ENCODE measurements at regions not wholly inside any gene's neighbourhood (a gene's known extent, or its start where the extent isn't known, plus 50 kb on each side); places are given as distances from the start of the nearest gene placed in this dataset.

- Mint-ChIP-seq H3K27me3 (no peaks in the 10 kb centered on the region), H3K9me3 (peaks cover 0 to 16% of the 10 kb centered on the region in 2 donors), H3K4me3 (no peak overlapping the region), H3K36me3 (ENCODE audit: insufficient read depth) (no peaks in the 10 kb centered on the region), H3K4me1 (ENCODE audit: low read depth in 2 of 2) (no peaks in the 10 kb centered on the region), H3K27ac (no peak overlapping the region)
- no peak for ATAC-seq (replicated peaks)
- DNase-seq = no peak
Measured at GRCh38 chr13:47330031-47330430, 433.2 kb upstream of the HTR2A start.

GRCh38 chr13:47327861-47328260, 431.0 kb upstream of the HTR2A start:
- no peaks in the 10 kb centered on the region for H3K27me3 Mint-ChIP-seq
- no peak for ATAC-seq (replicated peaks)
- H3K9me3 Mint-ChIP-seq = peaks cover 0 to 24% of the 10 kb centered on the region in 2 donors
- H3K4me3 Mint-ChIP-seq = no peak overlapping the region
- DNase-seq = no peak
- H3K36me3 Mint-ChIP-seq (ENCODE audit: insufficient read depth) = no peaks in the 10 kb centered on the region
- H3K27ac Mint-ChIP-seq = no peak overlapping the region
- no peaks in the 10 kb centered on the region for H3K4me1 Mint-ChIP-seq (ENCODE audit: low read depth in 2 of 2)

DNA sequence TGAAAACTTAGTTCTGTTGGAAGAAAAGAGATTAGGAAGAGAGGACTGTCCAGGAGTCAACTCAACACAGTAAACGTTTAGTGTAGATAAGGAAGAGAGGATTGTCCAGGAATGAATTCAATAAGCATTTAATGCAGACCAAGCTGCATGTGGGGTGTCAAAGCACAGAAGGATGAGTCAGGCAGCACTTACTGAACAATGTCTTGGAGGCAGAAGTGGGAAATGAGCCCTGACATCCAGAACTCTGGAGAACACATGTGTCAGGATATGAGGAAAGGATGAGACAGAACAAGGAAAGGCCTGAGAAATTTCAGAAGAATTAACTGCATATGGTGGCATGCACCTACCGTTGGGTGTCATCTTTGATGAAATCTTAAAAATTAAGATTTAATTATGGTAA, 429.2 kb upstream of the HTR2A start:
- Mint-ChIP-seq H3K27ac (no peak overlapping the region), H3K27me3 (no peaks in the 10 kb centered on the region), H3K4me1 (ENCODE audit: low read depth in 2 of 2) (no peaks in the 10 kb centered on the region), H3K36me3 (ENCODE audit: insufficient read depth) (no peaks in the 10 kb centered on the region), H3K9me3 (peaks cover 0 to 24% of the 10 kb centered on the region in 2 donors), H3K4me3 (no peak overlapping the region)
- DNase-seq (no peak), ATAC-seq (replicated peaks) (no peak)

GRCh38 chr13:47317356-47317755, 420.5 kb upstream of the HTR2A start:
- DNase-seq = no peak
- Mint-ChIP-seq H3K4me1 (ENCODE audit: low read depth in 2 of 2) (no peaks in the 10 kb centered on the region), H3K36me3 (ENCODE audit: insufficient read depth) (no peaks in the 10 kb centered on the region), H3K9me3 (no peaks in the 10 kb centered on the region), H3K27ac (no peak overlapping the region), H3K4me3 (no peak overlapping the region), H3K27me3 (no peaks in the 10 kb centered on the region)
- ATAC-seq (replicated peaks) = no peak

DNA sequence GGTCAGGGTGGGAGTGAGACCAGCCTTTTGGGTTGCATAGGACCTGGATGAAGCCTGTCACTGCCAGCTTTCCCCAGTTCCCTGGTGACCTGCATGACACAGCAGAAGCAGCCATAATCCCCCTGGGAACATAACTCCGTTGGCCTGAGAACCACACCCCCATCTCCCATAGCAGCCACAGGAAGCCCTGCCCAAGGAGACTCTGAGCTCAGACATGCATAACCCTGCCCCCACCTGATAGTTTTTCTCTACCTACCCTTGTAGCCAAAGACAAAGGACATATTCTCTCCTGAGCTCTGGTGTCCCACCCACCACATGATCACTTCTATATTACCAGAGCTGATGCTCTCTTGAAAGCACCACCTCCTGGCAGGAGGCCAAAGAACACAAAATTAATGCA, 413.5 kb upstream of the HTR2A start:
- no peak overlapping the region for H3K4me3 Mint-ChIP-seq
- H3K27me3 Mint-ChIP-seq = no peaks in the 10 kb centered on the region
- no peaks in the 10 kb centered on the region for H3K4me1 Mint-ChIP-seq (ENCODE audit: low read depth in 2 of 2)
- DNase-seq (no peak), ATAC-seq (replicated peaks) (no peak)
- H3K36me3 Mint-ChIP-seq (ENCODE audit: insufficient read depth) = no peaks in the 10 kb centered on the region
- H3K9me3 Mint-ChIP-seq = no peaks in the 10 kb centered on the region
- H3K27ac Mint-ChIP-seq = no peak overlapping the region

DNA sequence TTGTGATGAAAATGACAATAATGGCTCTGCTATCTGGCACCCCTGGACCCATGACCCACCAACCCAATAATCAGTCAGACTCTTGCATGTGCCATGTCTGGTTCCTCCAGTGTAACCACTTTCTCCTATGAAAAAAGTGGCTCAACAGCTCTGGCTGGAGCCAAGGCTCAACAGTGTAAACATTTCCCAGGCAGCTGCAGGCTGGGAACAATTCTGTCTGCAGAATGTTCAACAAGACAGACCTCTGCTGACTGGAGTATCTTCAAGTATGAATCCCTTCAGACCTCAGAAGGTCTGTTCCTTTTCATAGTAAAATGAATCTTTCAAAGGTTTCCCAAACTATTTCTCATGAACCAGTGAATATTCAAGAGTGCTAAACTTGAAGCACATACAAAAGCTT, 410.1 kb upstream of the HTR2A start:
- H3K9me3 Mint-ChIP-seq = no peaks in the 10 kb centered on the region
- H3K36me3 Mint-ChIP-seq (ENCODE audit: insufficient read depth) = no peaks in the 10 kb centered on the region
- DNase-seq (no peak), ATAC-seq (replicated peaks) (no peak)
- H3K4me3 Mint-ChIP-seq = no peak overlapping the region
- H3K4me1 Mint-ChIP-seq (ENCODE audit: low read depth in 2 of 2) = no peaks in the 10 kb centered on the region
- H3K27ac Mint-ChIP-seq = no peak overlapping the region
- no peaks in the 10 kb centered on the region for H3K27me3 Mint-ChIP-seq

GRCh38 chr13:47303626-47304025, 406.8 kb upstream of the HTR2A start:
- H3K36me3 Mint-ChIP-seq (ENCODE audit: insufficient read depth) = no peaks in the 10 kb centered on the region
- H3K27ac Mint-ChIP-seq = no peak overlapping the region
- ATAC-seq (replicated peaks) (no peak), DNase-seq (no peak)
- H3K9me3 Mint-ChIP-seq = peaks cover 0 to 2% of the 10 kb centered on the region in 2 donors
- no peaks in the 10 kb centered on the region for H3K27me3 Mint-ChIP-seq
- H3K4me3 Mint-ChIP-seq = no peak overlapping the region
- H3K4me1 Mint-ChIP-seq (ENCODE audit: low read depth in 2 of 2) = no peaks in the 10 kb centered on the region

DNA sequence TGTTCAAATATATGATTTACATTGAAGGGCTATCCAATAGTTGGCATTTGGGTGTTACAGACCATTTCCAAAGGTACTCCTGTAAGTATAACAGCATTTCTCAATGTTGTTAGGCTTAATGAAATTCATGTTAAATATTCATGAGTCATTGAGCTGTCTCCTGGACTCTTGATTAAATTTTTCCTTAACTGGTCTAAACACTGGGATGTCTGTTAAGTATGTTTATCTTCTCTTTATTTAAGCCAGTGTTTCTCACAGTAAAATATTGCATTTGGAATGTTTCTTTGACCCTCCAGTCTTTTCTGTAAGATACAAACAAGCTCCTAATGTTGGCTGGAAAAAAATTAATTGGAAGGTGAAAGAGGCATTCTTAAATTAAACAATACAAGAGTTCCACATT, 402.5 kb upstream of the HTR2A start:
- Mint-ChIP-seq H3K27ac (no peak overlapping the region), H3K4me3 (no peak overlapping the region), H3K36me3 (ENCODE audit: insufficient read depth) (no peaks in the 10 kb centered on the region), H3K4me1 (ENCODE audit: low read depth in 2 of 2) (no peaks in the 10 kb centered on the region), H3K9me3 (peaks cover 0 to 4% of the 10 kb centered on the region in 2 donors), H3K27me3 (no peaks in the 10 kb centered on the region)
- no peak for DNase-seq
- ATAC-seq (replicated peaks) = no peak

- no peak for ATAC-seq (replicated peaks)
- H3K36me3 Mint-ChIP-seq (ENCODE audit: insufficient read depth) = no peaks in the 10 kb centered on the region
Measured at GRCh38 chr13:47298506-47298905, 401.7 kb upstream of the HTR2A start.

DNA sequence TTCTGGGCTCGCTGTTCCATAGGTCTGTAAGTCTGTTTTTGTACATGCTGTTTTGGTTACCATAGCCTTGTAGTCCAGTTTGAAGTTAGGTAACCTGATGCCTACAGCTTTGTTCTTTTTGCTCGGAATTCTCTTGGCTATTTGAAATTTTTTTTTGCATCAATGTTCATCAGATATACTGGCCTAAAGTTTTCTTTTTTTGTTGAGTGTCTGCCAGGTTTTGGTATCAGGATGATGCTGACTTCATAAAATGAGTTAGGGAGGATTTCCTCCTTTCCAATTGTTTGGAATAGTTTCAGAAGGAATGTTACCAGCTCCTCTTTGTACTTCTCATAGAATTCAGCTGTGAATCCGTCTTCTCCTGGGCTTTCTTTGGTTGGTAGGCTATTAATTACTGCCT, 397.8 kb upstream of the HTR2A start:
- ATAC-seq (replicated peaks) (no peak), DNase-seq (no peak)
- H3K4me1 Mint-ChIP-seq (ENCODE audit: low read depth in 2 of 2) = no peaks in the 10 kb centered on the region
- no peaks in the 10 kb centered on the region for H3K36me3 Mint-ChIP-seq (ENCODE audit: insufficient read depth)
- H3K27ac Mint-ChIP-seq = no peak overlapping the region
- peaks cover 0 to 3% of the 10 kb centered on the region in 2 donors for H3K9me3 Mint-ChIP-seq
- no peaks in the 10 kb centered on the region for H3K27me3 Mint-ChIP-seq
- H3K4me3 Mint-ChIP-seq = no peak overlapping the region

More at GRCh38 chr13:47298506-47298905, 401.7 kb upstream of the HTR2A start:
- H3K4me3 Mint-ChIP-seq = no peak overlapping the region
- no peak for DNase-seq
- H3K9me3 Mint-ChIP-seq = peaks cover 0 to 4% of the 10 kb centered on the region in 2 donors
- H3K4me1 Mint-ChIP-seq (ENCODE audit: low read depth in 2 of 2) = no peaks in the 10 kb centered on the region
- H3K27me3 Mint-ChIP-seq = no peaks in the 10 kb centered on the region
- no peak overlapping the region for H3K27ac Mint-ChIP-seq

GRCh38 chr13:47291107-47291656, 394.3 kb upstream of the HTR2A start:
- no peaks in the 10 kb centered on the region for H3K27me3 Mint-ChIP-seq
- no peak overlapping the region for H3K4me3 Mint-ChIP-seq
- H3K4me1 Mint-ChIP-seq (ENCODE audit: low read depth in 2 of 2) = no peaks in the 10 kb centered on the region
- ATAC-seq (replicated peaks) (no peak), DNase-seq (no peak)
- peaks cover 0 to 3% of the 10 kb centered on the region in 2 donors for H3K9me3 Mint-ChIP-seq
- H3K36me3 Mint-ChIP-seq (ENCODE audit: insufficient read depth) = no peaks in the 10 kb centered on the region
- H3K27ac Mint-ChIP-seq = no peak overlapping the region

DNA sequence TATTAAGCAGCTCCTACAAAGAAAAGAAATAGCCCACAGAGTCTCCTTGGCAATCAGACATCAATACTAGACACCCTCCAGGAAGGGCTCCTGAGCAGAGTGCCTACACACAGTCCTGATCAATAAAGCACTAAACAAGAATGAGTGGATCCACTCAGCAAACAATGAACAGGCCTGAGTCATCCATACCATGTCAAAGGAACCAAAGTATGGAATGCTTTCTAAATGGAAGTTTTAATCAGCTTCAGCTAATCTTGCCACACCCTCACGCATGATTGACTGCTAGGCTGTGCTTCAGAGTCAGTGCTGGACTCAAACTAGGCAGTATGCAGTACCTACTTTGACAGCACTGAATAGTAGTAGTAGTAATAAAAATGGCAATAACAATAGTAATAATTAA, 392.7 kb upstream of the HTR2A start:
- Mint-ChIP-seq H3K4me1 (ENCODE audit: low read depth in 2 of 2) (no peaks in the 10 kb centered on the region), H3K27ac (no peak overlapping the region), H3K9me3 (peaks cover 0 to 1% of the 10 kb centered on the region in 2 donors), H3K4me3 (no peak overlapping the region), H3K27me3 (no peaks in the 10 kb centered on the region), H3K36me3 (ENCODE audit: insufficient read depth) (no peaks in the 10 kb centered on the region)
- no peak for DNase-seq
- ATAC-seq (replicated peaks) = no peak

DNA sequence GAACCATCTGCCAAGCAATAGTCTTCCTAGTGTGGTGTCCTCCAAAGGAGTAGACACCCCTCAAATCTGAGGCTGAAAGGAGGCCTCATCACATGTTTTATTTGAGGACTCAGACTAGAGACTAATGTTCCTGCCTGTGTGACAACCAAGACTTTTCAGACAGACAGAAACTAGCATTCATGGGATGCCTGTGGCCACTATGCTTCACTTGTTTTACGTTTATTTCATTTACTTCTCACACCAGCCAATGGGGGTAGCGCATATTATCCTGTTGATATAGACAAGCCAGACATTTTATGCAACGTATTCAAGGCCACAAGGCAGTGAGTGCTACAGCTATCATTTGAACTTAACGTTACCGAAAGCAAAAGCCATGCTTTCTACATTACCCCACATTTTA, 391.7 kb upstream of the HTR2A start:
- Mint-ChIP-seq H3K4me1 (ENCODE audit: low read depth in 2 of 2) (no peaks in the 10 kb centered on the region), H3K36me3 (ENCODE audit: insufficient read depth) (no peaks in the 10 kb centered on the region), H3K4me3 (no peak overlapping the region), H3K9me3 (peaks cover 0 to 1% of the 10 kb centered on the region in 2 donors), H3K27ac (no peak overlapping the region), H3K27me3 (no peaks in the 10 kb centered on the region)
- DNase-seq (no peak), ATAC-seq (replicated peaks) (no peak)

- Mint-ChIP-seq H3K27me3 (no peaks in the 10 kb centered on the region), H3K9me3 (peaks cover 0 to 1% of the 10 kb centered on the region in 2 donors), H3K4me1 (ENCODE audit: low read depth in 2 of 2) (no peaks in the 10 kb centered on the region), H3K27ac (no peak overlapping the region), H3K4me3 (no peak overlapping the region), H3K36me3 (ENCODE audit: insufficient read depth) (no peaks in the 10 kb centered on the region)
- ATAC-seq (replicated peaks) (no peak), DNase-seq (no peak)
Measured at GRCh38 chr13:47287291-47287751, 390.5 kb upstream of the HTR2A start.

- no peak for ATAC-seq (replicated peaks)
- Mint-ChIP-seq H3K27me3 (no peaks in the 10 kb centered on the region), H3K4me3 (no peak overlapping the region), H3K36me3 (ENCODE audit: insufficient read depth) (no peaks in the 10 kb centered on the region), H3K27ac (no peak overlapping the region), H3K9me3 (peaks cover 0 to 2% of the 10 kb centered on the region in 2 donors), H3K4me1 (ENCODE audit: low read depth in 2 of 2) (no peaks in the 10 kb centered on the region)
- DNase-seq = no peak
Measured at GRCh38 chr13:47281991-47282390, 385.1 kb upstream of the HTR2A start.
